Panc1 (cell line): ENCODE measurements at regions not wholly inside any gene's neighbourhood (a gene's known extent, or its start where the extent isn't known, plus 50 kb on each side); places are given as distances from the start of the nearest gene placed in this dataset.

Experiments
- ATAC-seq: fragments of 200-7000 bp; cut with Tn5 transposase; 2 replicates; pipeline ENCODE4 v1.9.1; 2020; ENCODE audit warnings: mild to moderate bottlenecking, moderate library complexity
- BruUV-seq: library from RNA; stranded (reverse); fragments of 400-500 nt; replicated peaks from 2 replicates; lab custom pipeline; 2021; lab: Mats Ljungman, UMichigan
- CTCF ChIA-PET: fragments of 300-600 bp; sonication (Branson Sonifier 250); formaldehyde crosslinking; loops from one replicate; lab custom pipeline; 2022; ENCODE audit warnings: antibody characterized with exemption; lab: Charles Lee
- POLR2A ChIA-PET: fragments of 300-600 bp; sonication (Branson Sonifier 250); formaldehyde crosslinking; loops from one replicate; lab custom pipeline; 2022; ENCODE audit warnings: antibody characterized with exemption; lab: Charles Lee
- DNase-seq: peaks from one replicate; pipeline ENCODE4 v3.0.0-alpha.2; 2010; ENCODE audit warnings: low read depth, low spot score
- H3K27ac ChIP-seq: 2 replicates; pipeline ENCODE4 v1.5.1; 2011; ENCODE audit warnings: mild to moderate bottlenecking, low read length, inconsistent platforms
- H3K27me3 ChIP-seq: fragments of 200-500 bp; sonication (Bioruptor generic); 2 replicates; pipeline ENCODE4 v1.6.0; 2014; ENCODE audit warnings: low read length, inconsistent platforms; ENCODE audit not compliant: control insufficient read depth, insufficient read depth
- H3K36me3 ChIP-seq: fragments of 200-500 bp; sonication (Bioruptor generic); 2 replicates; pipeline ENCODE4 v1.5.1; 2014; ENCODE audit warnings: inconsistent platforms, mild to moderate bottlenecking, low read length, moderate library complexity; ENCODE audit not compliant: control insufficient read depth, insufficient read depth
- H3K4me1 ChIP-seq: 2 replicates; pipeline ENCODE4 v1.5.1; 2011; ENCODE audit warnings: inconsistent platforms, mild to moderate bottlenecking, low read length, moderate library complexity; ENCODE audit not compliant: control insufficient read depth, insufficient read depth
- H3K4me3 ChIP-seq, 2 experiments: 2 replicates each; pipeline ENCODE4 v1.5.1; 2011 to 2012; ENCODE audit warnings: low read depth in 2 of 2, low read length in 2 of 2, mild to moderate bottlenecking in 2 of 2, inconsistent platforms in 1 of 2, moderate library complexity in 1 of 2
- H3K9me3 ChIP-seq: fragments of 200-500 bp; sonication (Bioruptor generic); 2 replicates; pipeline ENCODE4 v1.5.1; 2014; ENCODE audit warnings: low read depth, mild to moderate bottlenecking, inconsistent platforms, low read length, moderate library complexity; ENCODE audit not compliant: control insufficient read depth, insufficient read depth
- POLR2AphosphoS5 ChIP-seq: IDR thresholded peaks from 2 replicates; pipeline ENCODE4 v1.6.1; 2012; ENCODE audit warnings: mild to moderate bottlenecking, low read depth, low read length, moderate library complexity
- SIN3A ChIP-seq: IDR thresholded peaks from 2 replicates; pipeline ENCODE4 v1.6.1; 2012; ENCODE audit warnings: low read depth, mild to moderate bottlenecking, low read length, moderate library complexity, borderline replicate concordance; ENCODE audit not compliant: insufficient read depth
- TCF7L2 ChIP-seq: IDR thresholded peaks from 2 replicates; pipeline ENCODE4 v1.6.1; 2011; ENCODE audit warnings: mild to moderate bottlenecking, low read depth, low read length, inconsistent platforms
- in situ Hi-C: cut with HindIII; loops from 2 replicates; pipeline ENCODE4 v1.10.0; 2016; ENCODE audit warnings: low sequenced_read_pairs, low pct_unique_long_range_greater_than_20kb
- intact Hi-C: fragments of 100-400 bp; cut with micrococcal nuclease; formaldehyde crosslinking; loops from one replicate; pipeline ENCODE4 v1.10.0; 2022; ENCODE audit not compliant: unreplicated experiment
- TF ChIP-seq, protein P1 (sequence below): fragments of 450-650 bp; IDR thresholded peaks from 2 replicates; pipeline ENCODE4 v1.5.1; 2017; ENCODE audit warnings: mild to moderate bottlenecking
- TF ChIP-seq, protein P2 (sequence below), 2 experiments: IDR thresholded peaks; 2 replicates each; pipeline ENCODE4 v1.6.1; 2011 to 2012; ENCODE audit warnings: low read depth in 2 of 2, control low read depth in 1 of 2, low read length in 1 of 2, mild to moderate bottlenecking in 1 of 2, moderate library complexity in 1 of 2; ENCODE audit not compliant: insufficient read depth in 1 of 2

DNA sequence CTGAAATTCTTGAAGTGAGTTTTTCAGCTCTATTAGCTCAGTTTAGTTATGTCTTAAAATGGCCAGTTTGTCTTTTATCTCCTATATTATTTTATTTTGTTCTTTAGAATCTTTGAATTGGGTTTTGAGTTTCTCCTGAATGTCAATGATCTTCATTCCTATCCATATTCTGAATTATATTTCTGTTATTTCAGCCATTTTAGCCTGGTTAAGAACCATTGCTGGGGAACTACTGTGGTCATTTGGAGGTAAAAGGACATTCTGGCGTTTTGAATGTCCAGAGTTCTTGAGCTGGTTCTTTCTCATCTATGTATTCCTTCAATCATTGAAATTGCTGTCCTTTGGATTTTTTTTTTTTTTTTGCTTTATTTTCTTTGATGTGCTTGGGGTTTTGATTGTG lies 203.9 kb upstream of the HS3ST4 start:
- no peak overlapping the region for H3K4me3 ChIP-seq
- TF ChIP-seq POLR2AphosphoS5 (no peak), SIN3A (no peak), TCF7L2 (no peak)
- TF ChIP-seq, protein P1, sequence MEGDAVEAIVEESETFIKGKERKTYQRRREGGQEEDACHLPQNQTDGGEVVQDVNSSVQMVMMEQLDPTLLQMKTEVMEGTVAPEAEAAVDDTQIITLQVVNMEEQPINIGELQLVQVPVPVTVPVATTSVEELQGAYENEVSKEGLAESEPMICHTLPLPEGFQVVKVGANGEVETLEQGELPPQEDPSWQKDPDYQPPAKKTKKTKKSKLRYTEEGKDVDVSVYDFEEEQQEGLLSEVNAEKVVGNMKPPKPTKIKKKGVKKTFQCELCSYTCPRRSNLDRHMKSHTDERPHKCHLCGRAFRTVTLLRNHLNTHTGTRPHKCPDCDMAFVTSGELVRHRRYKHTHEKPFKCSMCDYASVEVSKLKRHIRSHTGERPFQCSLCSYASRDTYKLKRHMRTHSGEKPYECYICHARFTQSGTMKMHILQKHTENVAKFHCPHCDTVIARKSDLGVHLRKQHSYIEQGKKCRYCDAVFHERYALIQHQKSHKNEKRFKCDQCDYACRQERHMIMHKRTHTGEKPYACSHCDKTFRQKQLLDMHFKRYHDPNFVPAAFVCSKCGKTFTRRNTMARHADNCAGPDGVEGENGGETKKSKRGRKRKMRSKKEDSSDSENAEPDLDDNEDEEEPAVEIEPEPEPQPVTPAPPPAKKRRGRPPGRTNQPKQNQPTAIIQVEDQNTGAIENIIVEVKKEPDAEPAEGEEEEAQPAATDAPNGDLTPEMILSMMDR: no peak
- TF ChIP-seq, protein P2, sequence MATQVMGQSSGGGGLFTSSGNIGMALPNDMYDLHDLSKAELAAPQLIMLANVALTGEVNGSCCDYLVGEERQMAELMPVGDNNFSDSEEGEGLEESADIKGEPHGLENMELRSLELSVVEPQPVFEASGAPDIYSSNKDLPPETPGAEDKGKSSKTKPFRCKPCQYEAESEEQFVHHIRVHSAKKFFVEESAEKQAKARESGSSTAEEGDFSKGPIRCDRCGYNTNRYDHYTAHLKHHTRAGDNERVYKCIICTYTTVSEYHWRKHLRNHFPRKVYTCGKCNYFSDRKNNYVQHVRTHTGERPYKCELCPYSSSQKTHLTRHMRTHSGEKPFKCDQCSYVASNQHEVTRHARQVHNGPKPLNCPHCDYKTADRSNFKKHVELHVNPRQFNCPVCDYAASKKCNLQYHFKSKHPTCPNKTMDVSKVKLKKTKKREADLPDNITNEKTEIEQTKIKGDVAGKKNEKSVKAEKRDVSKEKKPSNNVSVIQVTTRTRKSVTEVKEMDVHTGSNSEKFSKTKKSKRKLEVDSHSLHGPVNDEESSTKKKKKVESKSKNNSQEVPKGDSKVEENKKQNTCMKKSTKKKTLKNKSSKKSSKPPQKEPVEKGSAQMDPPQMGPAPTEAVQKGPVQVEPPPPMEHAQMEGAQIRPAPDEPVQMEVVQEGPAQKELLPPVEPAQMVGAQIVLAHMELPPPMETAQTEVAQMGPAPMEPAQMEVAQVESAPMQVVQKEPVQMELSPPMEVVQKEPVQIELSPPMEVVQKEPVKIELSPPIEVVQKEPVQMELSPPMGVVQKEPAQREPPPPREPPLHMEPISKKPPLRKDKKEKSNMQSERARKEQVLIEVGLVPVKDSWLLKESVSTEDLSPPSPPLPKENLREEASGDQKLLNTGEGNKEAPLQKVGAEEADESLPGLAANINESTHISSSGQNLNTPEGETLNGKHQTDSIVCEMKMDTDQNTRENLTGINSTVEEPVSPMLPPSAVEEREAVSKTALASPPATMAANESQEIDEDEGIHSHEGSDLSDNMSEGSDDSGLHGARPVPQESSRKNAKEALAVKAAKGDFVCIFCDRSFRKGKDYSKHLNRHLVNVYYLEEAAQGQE (IDR thresholded peaks at IDR 0.05; ENCODE audit: insufficient read depth in 1 of 2, low read depth in 2 of 2, low read length in 1 of 2): no peak
- intact Hi-C loops (no loop called here), in situ Hi-C loops (no loop called here)
- H3K36me3 ChIP-seq: no peaks in the 10 kb centered on the region
- H3K4me1 ChIP-seq: no peaks in the 10 kb centered on the region
- ChIA-PET CTCF (no interaction called here), POLR2A (no interaction called here)
- no peaks in the 10 kb centered on the region for H3K27me3 ChIP-seq
- no peak overlapping the region for H3K27ac ChIP-seq
- no peak for ATAC-seq
- no peaks in the 10 kb centered on the region for H3K9me3 ChIP-seq
- BruUV-seq: no TSS peak
- no peak for DNase-seq

DNA sequence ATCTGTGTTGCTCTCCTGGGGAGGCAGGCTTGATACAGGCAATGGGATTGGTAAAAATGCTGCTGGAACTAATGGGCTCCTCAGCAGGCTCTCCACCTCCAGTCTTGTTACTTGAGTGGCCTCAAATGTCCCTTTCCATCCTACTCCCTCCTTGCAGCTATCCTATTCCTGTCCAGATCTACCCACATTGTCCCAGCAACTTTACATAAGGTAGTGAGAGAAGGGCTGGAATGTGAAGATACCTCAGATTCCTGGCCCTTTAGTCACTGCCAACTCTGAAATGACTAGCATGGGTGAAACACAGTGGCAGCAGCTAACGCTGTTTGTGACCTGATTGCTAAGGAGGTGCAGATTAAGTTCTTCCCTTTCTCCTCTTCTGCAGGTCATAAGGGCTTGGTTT lies 210.1 kb upstream of the HS3ST4 start:
- no peak overlapping the region for H3K27ac ChIP-seq
- in situ Hi-C loops: no loop called here
- no peaks in the 10 kb centered on the region for H3K36me3 ChIP-seq
- ATAC-seq (peak; percentile 76), DNase-seq (no peak)
- no TSS peak for BruUV-seq
- no peaks in the 10 kb centered on the region for H3K9me3 ChIP-seq
- TF ChIP-seq, protein P2 (IDR thresholded peaks at IDR 0.05; ENCODE audit: insufficient read depth in 1 of 2, low read depth in 2 of 2, low read length in 1 of 2): no peak
- TF ChIP-seq POLR2AphosphoS5 (no peak), TCF7L2 (no peak), SIN3A (no peak)
- TF ChIP-seq, protein P1: no peak
- intact Hi-C loops: no loop called here
- H3K4me3 ChIP-seq: no peak overlapping the region
- H3K27me3 ChIP-seq: no peaks in the 10 kb centered on the region
- CTCF ChIA-PET: no interaction called here
- H3K4me1 ChIP-seq: no peaks in the 10 kb centered on the region
- POLR2A ChIA-PET: no interaction called here
